ENCODE measurements at regions not wholly inside any gene's neighbourhood (a gene's known extent, or its start where the extent isn't known, plus 50 kb on each side); places are given as distances from the start of the nearest gene placed in this dataset.

DNA sequence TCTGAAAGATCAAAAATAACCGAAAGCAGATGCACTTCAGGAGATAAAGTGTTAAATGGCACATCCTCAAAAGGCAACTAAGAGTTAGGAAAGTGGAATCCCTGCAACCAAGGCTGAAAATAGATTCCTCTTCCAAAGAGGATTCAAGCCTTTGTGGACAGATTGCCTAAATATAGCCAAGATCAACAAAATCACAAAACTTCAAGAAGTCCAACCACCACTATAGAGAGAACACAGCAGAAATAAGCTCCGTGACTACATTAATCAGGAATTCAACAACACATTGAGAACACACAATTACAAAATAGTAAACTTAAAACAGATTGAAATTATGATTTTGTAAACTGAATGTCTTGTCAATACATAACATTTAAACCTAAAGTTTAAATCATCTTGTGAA lies 165.7 kb downstream of the LNPK start (continued):
- TF ChIP-seq, protein P1, sequence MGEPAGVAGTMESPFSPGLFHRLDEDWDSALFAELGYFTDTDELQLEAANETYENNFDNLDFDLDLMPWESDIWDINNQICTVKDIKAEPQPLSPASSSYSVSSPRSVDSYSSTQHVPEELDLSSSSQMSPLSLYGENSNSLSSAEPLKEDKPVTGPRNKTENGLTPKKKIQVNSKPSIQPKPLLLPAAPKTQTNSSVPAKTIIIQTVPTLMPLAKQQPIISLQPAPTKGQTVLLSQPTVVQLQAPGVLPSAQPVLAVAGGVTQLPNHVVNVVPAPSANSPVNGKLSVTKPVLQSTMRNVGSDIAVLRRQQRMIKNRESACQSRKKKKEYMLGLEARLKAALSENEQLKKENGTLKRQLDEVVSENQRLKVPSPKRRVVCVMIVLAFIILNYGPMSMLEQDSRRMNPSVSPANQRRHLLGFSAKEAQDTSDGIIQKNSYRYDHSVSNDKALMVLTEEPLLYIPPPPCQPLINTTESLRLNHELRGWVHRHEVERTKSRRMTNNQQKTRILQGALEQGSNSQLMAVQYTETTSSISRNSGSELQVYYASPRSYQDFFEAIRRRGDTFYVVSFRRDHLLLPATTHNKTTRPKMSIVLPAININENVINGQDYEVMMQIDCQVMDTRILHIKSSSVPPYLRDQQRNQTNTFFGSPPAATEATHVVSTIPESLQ (CRISPR knock-in tag; IDR thresholded peaks at IDR 0.05) = no peak
- TF ChIP-seq, protein P2, sequence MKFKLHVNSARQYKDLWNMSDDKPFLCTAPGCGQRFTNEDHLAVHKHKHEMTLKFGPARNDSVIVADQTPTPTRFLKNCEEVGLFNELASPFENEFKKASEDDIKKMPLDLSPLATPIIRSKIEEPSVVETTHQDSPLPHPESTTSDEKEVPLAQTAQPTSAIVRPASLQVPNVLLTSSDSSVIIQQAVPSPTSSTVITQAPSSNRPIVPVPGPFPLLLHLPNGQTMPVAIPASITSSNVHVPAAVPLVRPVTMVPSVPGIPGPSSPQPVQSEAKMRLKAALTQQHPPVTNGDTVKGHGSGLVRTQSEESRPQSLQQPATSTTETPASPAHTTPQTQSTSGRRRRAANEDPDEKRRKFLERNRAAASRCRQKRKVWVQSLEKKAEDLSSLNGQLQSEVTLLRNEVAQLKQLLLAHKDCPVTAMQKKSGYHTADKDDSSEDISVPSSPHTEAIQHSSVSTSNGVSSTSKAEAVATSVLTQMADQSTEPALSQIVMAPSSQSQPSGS (CRISPR knock-in tag; IDR thresholded peaks at IDR 0.05; ENCODE audit: borderline replicate concordance, low read depth) = no peak
- TF ChIP-seq FOXJ3 (CRISPR knock-in tag; IDR thresholded peaks at IDR 0.05; ENCODE audit: borderline replicate concordance) (no peak), MYBL2 (CRISPR knock-in tag; IDR thresholded peaks at IDR 0.05) (no peak), JUN (CRISPR knock-in tag; IDR thresholded peaks at IDR 0.05) (no peak), ZNF396 (CRISPR knock-in tag; IDR thresholded peaks at IDR 0.05; ENCODE audit: borderline replicate concordance) (no peak), TEAD4 (CRISPR knock-in tag; IDR thresholded peaks at IDR 0.05) (no peak)
- TF ChIP-seq, protein P3, sequence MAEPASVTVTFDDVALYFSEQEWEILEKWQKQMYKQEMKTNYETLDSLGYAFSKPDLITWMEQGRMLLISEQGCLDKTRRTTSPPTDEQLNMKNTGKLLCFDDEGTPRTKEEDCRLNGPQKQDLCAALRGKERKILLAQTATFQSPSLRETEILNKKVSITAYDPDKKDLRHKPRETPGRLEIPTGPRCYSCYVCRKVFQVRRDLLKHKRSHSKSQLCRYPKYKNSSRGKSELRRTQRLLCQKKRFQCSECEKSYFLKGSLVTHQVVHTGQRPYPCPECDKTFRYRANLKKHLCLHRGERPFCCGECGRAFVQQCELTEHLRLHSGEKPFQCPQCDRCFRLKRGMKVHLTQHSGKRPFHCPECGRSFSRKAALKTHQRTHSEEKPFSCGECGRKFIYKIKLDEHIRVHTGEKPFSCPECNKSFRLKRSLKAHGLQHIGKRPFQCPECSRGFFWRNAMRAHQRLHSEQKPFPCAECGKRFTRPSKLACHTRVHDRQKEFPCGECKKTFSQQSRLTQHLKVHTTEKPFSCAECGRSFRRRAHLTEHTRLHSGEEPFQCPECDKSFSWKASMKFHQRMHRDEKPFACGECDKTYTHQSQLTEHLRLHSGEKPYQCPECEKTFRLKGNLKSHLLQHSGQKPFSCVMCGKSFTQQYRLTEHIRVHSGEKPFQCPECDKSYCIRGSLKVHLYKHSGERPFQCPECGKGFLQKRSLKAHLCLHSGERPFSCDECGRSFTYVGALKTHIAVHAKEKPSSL (CRISPR knock-in tag; conservative IDR thresholded peaks at IDR 0.05) = no peak

DNA sequence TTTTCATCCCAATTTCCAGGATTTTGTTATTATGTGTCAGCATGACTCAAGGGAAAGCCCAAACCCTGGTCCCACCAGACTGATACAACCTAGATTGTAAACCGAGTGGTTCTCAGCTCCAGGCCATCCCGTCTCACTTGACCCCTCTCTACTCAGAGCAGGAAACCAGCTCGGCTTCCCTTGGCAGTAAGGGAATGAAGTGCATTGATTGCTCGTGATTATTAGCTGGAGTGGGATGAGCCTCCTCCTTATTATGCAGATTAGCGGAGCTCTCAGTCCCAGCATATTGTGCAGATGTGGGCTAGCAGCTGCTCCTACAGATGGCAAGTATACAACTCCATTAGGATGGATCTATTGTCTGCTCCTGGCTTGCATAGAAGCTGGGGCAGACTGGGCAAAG lies 167.6 kb downstream of the LNPK start:
- Mint-ChIP-seq H3K27me3 (ENCODE audit: low read depth) (no peaks in the 10 kb centered on the region), H3K9me3 (no peaks in the 10 kb centered on the region), H3K36me3 (no peaks in the 10 kb centered on the region), H3K4me3 (no peak overlapping the region), H3K4me1 (peaks cover 15% of the 10 kb centered on the region), H3K27ac (0 out of 2 replicates have a peak overlapping the region, but pooled peaks have one; percentile 27)
- TF ChIP-seq GRHL2 (CRISPR knock-in tag; IDR thresholded peaks at IDR 0.05; ENCODE audit: insufficient replicate concordance, severe bottlenecking) (no peak), ETV6 (CRISPR knock-in tag; IDR thresholded peaks at IDR 0.05) (no peak), CREB1 (CRISPR knock-in tag; IDR thresholded peaks at IDR 0.05) (no peak), OVOL2 (CRISPR knock-in tag; IDR thresholded peaks at IDR 0.05; ENCODE audit: borderline replicate concordance) (no peak), NR2C2 (CRISPR knock-in tag; IDR thresholded peaks at IDR 0.05) (no peak), ZNF317 (CRISPR knock-in tag; IDR thresholded peaks at IDR 0.05; ENCODE audit: borderline replicate concordance, low read depth) (no peak), TP53 (CRISPR knock-in tag; IDR thresholded peaks at IDR 0.05) (no peak), TCF7 (CRISPR knock-in tag; IDR thresholded peaks at IDR 0.05; ENCODE audit: low read depth) (no peak)
- TF ChIP-seq, protein P4, sequence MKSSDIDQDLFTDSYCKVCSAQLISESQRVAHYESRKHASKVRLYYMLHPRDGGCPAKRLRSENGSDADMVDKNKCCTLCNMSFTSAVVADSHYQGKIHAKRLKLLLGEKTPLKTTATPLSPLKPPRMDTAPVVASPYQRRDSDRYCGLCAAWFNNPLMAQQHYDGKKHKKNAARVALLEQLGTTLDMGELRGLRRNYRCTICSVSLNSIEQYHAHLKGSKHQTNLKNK (CRISPR knock-in tag; IDR thresholded peaks at IDR 0.05) = no peak
- TF ChIP-seq, protein P2 (CRISPR knock-in tag; IDR thresholded peaks at IDR 0.05; ENCODE audit: borderline replicate concordance, low read depth) = no peak
- TF ChIP-seq, protein P5, sequence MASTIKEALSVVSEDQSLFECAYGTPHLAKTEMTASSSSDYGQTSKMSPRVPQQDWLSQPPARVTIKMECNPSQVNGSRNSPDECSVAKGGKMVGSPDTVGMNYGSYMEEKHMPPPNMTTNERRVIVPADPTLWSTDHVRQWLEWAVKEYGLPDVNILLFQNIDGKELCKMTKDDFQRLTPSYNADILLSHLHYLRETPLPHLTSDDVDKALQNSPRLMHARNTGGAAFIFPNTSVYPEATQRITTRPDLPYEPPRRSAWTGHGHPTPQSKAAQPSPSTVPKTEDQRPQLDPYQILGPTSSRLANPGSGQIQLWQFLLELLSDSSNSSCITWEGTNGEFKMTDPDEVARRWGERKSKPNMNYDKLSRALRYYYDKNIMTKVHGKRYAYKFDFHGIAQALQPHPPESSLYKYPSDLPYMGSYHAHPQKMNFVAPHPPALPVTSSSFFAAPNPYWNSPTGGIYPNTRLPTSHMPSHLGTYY (CRISPR knock-in tag; IDR thresholded peaks at IDR 0.05) = no peak
- TF ChIP-seq, protein P6, sequence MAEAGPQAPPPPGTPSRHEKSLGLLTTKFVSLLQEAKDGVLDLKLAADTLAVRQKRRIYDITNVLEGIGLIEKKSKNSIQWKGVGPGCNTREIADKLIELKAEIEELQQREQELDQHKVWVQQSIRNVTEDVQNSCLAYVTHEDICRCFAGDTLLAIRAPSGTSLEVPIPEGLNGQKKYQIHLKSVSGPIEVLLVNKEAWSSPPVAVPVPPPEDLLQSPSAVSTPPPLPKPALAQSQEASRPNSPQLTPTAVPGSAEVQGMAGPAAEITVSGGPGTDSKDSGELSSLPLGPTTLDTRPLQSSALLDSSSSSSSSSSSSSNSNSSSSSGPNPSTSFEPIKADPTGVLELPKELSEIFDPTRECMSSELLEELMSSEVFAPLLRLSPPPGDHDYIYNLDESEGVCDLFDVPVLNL (CRISPR knock-in tag; IDR thresholded peaks at IDR 0.05; ENCODE audit: borderline replicate concordance, low read depth) = no peak
- TF ChIP-seq, protein P7, sequence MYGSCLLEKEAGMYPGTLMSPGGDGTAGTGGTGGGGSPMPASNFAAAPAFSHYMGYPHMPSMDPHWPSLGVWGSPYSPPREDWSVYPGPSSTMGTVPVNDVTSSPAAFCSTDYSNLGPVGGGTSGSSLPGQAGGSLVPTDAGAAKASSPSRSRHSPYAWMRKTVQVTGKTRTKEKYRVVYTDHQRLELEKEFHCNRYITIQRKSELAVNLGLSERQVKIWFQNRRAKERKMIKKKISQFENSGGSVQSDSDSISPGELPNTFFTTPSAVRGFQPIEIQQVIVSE (CRISPR knock-in tag; IDR thresholded peaks at IDR 0.05; ENCODE audit: borderline replicate concordance) = no peak
- TF ChIP-seq, protein P8, sequence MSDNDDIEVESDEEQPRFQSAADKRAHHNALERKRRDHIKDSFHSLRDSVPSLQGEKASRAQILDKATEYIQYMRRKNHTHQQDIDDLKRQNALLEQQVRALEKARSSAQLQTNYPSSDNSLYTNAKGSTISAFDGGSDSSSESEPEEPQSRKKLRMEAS (CRISPR knock-in tag; IDR thresholded peaks at IDR 0.05) = no peak
- ATAC-seq (peak; percentile 91), DNase-seq (ENCODE audit: low spot score) (peak; percentile 15)
- ChIA-PET POLR2A (interaction anchor here (0.6 kb wide), 1 partner anchor 49 kb away, joined by 3 read pairs; no protein-coding TSS in a partner anchor), CTCF (interaction anchor here (1.2 to 1.3 kb wide), 2 partner anchors 30 to 144 kb away, joined by 3 to 5 read pairs; no protein-coding TSS in a partner anchor)
